ENCODE measurements at regions not wholly inside any gene's neighbourhood (a gene's known extent, or its start where the extent isn't known, plus 50 kb on each side); places are given as distances from the start of the nearest gene placed in this dataset.

DNA sequence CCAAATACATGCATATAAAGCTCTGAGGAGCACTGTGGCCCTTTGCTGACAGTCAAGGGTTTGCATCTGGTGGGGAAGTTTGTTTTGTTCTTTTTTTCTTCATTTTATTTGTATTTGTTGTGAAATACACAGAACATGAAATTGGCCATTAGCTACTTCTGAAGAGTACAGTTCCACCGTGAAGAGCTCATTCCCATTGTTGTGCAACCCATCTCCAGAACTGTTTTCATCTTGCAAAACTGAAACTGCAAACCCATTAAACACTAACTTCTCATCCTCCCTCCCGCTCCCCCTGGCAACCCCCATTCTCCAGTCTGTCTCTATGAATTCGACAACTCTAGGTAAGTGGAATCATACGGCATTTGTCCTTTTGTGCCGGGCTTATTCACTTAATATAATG lies 231.3 kb downstream of the TFAP2C start:
- TF ChIP-seq EZH2 (IDR thresholded peaks at IDR 0.05; ENCODE audit: borderline replicate concordance) (no peak), EZH2phosphoT487 (IDR thresholded peaks at IDR 0.05; ENCODE audit: low read depth, severe bottlenecking, unreplicated experiment) (no peak)
- TF ChIP-seq, protein P1, sequence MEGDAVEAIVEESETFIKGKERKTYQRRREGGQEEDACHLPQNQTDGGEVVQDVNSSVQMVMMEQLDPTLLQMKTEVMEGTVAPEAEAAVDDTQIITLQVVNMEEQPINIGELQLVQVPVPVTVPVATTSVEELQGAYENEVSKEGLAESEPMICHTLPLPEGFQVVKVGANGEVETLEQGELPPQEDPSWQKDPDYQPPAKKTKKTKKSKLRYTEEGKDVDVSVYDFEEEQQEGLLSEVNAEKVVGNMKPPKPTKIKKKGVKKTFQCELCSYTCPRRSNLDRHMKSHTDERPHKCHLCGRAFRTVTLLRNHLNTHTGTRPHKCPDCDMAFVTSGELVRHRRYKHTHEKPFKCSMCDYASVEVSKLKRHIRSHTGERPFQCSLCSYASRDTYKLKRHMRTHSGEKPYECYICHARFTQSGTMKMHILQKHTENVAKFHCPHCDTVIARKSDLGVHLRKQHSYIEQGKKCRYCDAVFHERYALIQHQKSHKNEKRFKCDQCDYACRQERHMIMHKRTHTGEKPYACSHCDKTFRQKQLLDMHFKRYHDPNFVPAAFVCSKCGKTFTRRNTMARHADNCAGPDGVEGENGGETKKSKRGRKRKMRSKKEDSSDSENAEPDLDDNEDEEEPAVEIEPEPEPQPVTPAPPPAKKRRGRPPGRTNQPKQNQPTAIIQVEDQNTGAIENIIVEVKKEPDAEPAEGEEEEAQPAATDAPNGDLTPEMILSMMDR (IDR thresholded peaks at IDR 0.05; ENCODE audit: poor library complexity): no peak
